GM19023 (cell line): ENCODE measurements at regions not wholly inside any gene's neighbourhood (a gene's known extent, or its start where the extent isn't known, plus 50 kb on each side); places are given as distances from the start of the nearest gene placed in this dataset.

Experiments used
- ATAC-seq: cut with Tn5 transposase; IDR thresholded peaks from one replicate; pipeline ENCODE4 v1.9.1; 2021; ENCODE audit warnings: mild to moderate bottlenecking, moderate library complexity; ENCODE audit not compliant: unreplicated experiment

DNA sequence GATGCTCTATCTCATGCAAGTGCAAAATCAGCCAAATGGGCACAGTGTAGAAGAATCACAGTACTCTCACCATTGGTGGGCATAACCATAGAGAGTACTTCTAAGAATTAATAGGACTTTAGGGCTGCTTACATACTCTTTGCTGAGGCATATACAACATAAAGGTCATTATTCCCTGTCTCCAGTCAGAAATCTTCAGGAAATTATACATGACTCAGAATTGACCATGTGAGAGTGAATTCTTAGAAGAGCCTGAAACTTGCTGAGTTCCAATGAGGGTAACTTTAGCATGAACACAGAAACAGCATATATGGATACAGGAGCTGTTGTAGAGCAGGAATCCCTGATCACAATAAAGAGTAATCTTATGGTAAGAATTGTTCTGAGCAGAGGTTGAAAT is 498.7 kb downstream of the TENT5A start:
- no peak for ATAC-seq

DNA sequence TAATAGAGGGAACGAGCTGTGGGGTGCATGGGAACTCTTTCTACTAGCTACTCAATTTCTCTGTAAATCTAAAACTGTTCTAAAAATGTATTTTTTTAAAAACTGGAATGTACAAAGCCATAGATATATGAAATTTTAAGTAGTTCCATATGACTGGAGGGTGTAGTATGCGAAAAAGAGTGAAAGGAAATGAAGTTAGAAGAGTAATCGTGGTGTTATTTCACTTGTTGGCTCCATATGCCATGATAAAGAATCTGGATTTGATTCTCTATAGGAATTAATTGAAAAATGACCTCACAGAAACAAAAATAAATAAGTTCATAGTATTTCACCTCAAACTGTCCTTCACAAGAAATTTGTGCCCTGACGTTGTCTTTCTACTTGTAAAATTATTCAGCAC is 500.2 kb downstream of the TENT5A start:
- no peak for ATAC-seq

GRCh38 chr6:81246200-81246599 is 506.3 kb downstream of the TENT5A start:
- ATAC-seq, result no peak

- no peak for ATAC-seq
Observed at GRCh38 chr6:81242624-81243023, 509.9 kb downstream of the TENT5A start.

- no peak for ATAC-seq
Observed at GRCh38 chr6:81241126-81242041, 511.1 kb downstream of the TENT5A start.

DNA sequence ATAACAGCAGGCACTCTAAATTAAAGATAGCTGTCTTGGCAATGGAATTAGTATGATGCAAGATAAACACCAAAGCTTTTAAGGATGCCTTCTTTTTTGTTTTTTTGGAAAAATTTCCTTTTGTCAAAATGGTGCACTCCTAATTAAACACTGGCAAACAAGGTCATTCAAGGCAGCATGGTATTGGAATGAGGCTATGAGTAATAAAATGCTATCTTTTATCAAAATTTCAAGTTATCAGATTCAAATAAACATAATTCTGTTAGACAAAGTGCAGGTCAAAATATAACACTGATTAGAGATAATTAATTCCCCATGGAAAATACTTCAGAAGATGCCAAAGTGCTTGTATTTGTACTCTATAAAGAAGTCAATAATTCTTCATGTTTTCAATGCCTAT is 514.1 kb downstream of the TENT5A start:
- ATAC-seq, result no peak

DNA sequence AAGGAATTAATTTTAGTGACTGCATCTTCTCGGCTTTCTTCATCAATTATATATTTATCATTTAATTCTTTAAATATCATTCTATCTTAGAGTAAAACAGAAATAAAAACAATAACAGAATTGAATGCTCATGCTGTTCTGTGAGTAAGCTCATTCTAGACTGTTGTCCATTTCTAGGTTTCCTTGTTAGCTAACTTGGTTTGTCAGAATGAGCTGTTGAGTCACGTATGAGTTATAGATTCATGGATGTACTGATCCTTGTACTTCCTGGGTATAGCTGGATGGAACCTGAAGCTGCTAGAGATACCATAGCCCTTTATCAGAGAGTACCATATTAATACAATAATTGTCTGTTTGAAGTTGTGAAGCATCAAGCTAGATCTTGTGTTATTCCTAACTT is 515.3 kb downstream of the TENT5A start:
- no peak for ATAC-seq

GRCh38 chr6:81235512-81235911 is 517.0 kb downstream of the TENT5A start:
- ATAC-seq, result no peak

- no peak for ATAC-seq
Observed at GRCh38 chr6:81233990-81234389, 518.5 kb downstream of the TENT5A start.

DNA sequence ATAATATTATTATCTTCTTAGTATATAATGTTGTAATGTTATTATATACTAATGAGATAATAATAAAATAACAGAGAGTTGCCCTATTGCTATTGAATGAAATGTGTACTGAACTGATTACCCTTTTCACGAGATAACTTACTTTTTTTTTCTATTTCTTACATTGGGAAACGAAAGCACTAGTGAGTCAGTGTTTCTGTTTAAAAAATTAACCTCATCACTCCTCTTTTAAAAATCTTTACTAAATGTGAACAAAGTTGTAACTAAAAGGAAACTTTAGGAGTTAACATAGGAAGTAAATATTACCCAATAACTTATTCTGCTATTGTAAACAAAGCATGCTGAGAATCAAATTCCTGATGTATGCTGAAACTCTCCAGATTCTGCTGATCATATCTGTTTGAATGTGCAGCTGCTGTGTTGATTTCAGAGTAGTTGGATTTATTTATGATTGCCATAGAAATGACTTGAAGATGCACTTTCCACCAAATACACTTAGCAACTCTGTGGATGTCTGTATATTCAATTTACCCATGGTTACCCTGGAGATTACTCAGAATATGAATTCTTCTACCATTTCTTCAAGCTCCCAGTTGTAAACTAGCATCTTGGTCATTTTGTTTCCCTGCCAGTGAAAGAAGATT is 523.4 kb downstream of the TENT5A start:
- ATAC-seq, result no peak

DNA sequence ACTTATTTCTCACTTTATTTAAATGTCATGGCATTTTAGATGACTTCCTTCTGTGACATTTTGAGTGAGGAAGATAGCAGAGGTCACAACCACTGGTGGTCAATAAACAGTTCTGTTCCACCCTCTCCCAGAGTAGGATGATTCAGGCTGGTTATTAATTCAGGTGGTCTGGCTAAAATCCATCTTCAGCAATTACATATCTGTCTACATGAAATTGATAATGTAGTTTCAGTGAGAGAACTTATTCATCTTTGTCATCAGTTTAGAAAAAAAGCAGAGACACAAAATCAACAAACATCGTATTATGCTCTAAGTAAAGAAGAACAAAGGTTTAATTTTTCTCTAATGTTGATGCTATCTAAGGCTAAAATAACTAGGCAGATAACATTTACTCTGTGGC is 525.5 kb downstream of the TENT5A start:
- no peak for ATAC-seq

- no peak for ATAC-seq
Observed at GRCh38 chr6:81216668-81217067, 535.8 kb downstream of the TENT5A start.

DNA sequence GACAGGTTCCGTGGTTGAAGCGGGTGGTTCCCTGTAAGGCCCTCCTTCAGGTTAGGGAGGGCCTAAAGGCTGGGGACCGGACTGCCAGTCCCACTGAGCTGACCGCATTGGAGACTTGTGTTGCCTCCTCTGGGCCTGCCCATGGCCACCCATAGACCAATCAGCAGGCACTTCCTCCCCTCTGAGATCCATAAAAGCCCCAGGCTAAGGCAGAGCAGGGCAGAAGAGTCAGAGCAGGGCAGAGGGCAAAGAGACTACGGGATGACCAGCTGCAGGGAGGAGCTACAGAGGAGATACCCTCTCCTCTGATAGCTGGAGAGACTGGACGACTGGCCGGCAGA is 537.4 kb downstream of the TENT5A start:
- ATAC-seq, result no peak

GRCh38 chr6:81214414-81215091 is 537.9 kb downstream of the TENT5A start:
- ATAC-seq, result no peak

DNA sequence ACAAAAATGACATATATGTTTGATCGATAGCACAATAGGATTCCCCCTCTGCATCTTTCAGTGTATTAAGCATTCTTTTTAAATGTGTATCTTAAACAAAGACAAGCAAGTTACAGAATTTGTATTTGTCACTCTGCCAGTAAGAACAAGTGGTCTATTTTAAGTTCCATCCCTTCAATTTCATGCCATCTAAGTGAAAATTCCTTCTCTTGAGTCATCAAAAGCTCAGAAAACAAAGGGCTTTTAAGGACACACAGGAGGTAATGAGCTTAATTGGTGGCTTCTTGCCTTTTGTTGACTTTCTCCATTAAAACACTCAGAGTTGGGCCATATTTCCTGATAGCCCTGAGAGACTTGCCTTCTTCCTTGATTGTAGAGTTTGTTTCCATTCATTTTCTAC is 547.8 kb downstream of the TENT5A start:
- ATAC-seq, result no peak

- no peak for ATAC-seq
Observed at GRCh38 chr6:81194374-81194773, 558.1 kb downstream of the TENT5A start.

- no peak for ATAC-seq
Observed at GRCh38 chr6:81172056-81172740, 580.3 kb downstream of the TENT5A start.

DNA sequence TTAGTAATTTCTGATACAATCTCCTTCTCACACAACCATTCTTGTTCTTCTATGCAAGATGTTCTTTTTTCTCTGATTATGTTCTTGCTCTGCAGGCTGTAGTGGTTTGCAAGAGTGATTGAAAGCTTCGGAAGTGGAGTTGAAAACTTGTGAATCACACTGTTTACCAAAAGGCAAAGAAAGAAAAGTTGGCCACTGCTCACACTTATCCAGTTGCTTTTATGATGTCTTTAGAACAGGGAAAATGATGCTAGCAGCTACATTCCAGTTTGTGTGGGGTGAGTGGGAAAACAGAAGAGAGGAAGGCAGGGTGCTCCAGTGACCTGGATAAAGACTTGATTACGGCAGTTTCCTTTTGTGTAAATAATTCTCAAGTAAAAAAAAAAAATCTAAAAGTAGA is 583.3 kb downstream of the TENT5A start:
- ATAC-seq, result no peak

- no peak for ATAC-seq
Observed at GRCh38 chr6:81166770-81167169, 585.7 kb downstream of the TENT5A start.

DNA sequence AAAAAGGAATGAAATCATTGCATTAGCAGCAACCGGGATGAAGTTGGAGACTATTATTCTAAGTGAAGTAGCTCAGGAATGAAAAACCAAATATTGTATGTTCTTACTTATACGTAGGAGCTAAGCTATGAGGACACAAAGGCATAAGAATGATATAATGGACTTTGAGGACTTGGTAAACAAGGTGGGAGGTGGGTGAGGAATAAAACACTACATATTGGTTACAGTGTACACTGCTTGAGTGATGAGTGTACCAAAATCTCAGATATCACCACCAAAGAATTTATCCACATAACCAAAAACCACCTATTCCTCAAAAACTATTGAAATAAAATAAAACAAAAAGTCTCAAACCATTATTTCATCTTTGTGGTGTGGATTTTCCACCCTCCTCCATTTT is 593.5 kb downstream of the TENT5A start:
- no peak for ATAC-seq

GRCh38 chr6:81148751-81149150 is 603.7 kb downstream of the TENT5A start:
- ATAC-seq, result no peak
